NCI-H446 treated with DMSO at 0.1 percent for 48 hours (cell line): ENCODE measurements at regions not wholly inside any gene's neighbourhood (a gene's known extent, or its start where the extent isn't known, plus 50 kb on each side); places are given as distances from the start of the nearest gene placed in this dataset.

ENCODE experiments used
- DNase-seq: peaks from one replicate; lab custom pipeline; 2025; lab: John Stamatoyannopoulos, UW

- DNase-seq = no peak
Measured at GRCh38 chr5:125695996-125696655, 727.1 kb upstream of the GRAMD2B start.

GRCh38 chr5:125696762-125697161 lies 726.4 kb upstream of the GRAMD2B start:
- no peak for DNase-seq

GRCh38 chr5:125698420-125698819 lies 724.8 kb upstream of the GRAMD2B start:
- no peak for DNase-seq

- DNase-seq = no peak
Measured at GRCh38 chr5:125699860-125700259, 723.3 kb upstream of the GRAMD2B start.

GRCh38 chr5:125700380-125700861 lies 722.8 kb upstream of the GRAMD2B start:
- DNase-seq = no peak

- DNase-seq = no peak
Measured at GRCh38 chr5:125703616-125704015, 719.6 kb upstream of the GRAMD2B start.

GRCh38 chr5:125704888-125705287 lies 718.3 kb upstream of the GRAMD2B start:
- no peak for DNase-seq

GRCh38 chr5:125708583-125708982 lies 714.6 kb upstream of the GRAMD2B start:
- DNase-seq = no peak

GRCh38 chr5:125710745-125711144 lies 712.5 kb upstream of the GRAMD2B start:
- DNase-seq = no peak

GRCh38 chr5:125712397-125712796 lies 710.8 kb upstream of the GRAMD2B start:
- DNase-seq = no peak

GRCh38 chr5:125713109-125713805 lies 710.0 kb upstream of the GRAMD2B start:
- DNase-seq = no peak

GRCh38 chr5:125715216-125715615 lies 708.0 kb upstream of the GRAMD2B start:
- no peak for DNase-seq

GRCh38 chr5:125717209-125717608 lies 706.0 kb upstream of the GRAMD2B start:
- no peak for DNase-seq

GRCh38 chr5:125719681-125720347 lies 703.4 kb upstream of the GRAMD2B start:
- no peak for DNase-seq

- DNase-seq = no peak
Measured at GRCh38 chr5:125720348-125720685, 702.9 kb upstream of the GRAMD2B start.

- no peak for DNase-seq
Measured at GRCh38 chr5:125720721-125721120, 702.5 kb upstream of the GRAMD2B start.

- no peak for DNase-seq
Measured at GRCh38 chr5:125722550-125722949, 700.7 kb upstream of the GRAMD2B start.

- no peak for DNase-seq
Measured at GRCh38 chr5:125725691-125726090, 697.5 kb upstream of the GRAMD2B start.

- DNase-seq = no peak
Measured at GRCh38 chr5:125743939-125744338, 679.3 kb upstream of the GRAMD2B start.

- DNase-seq = no peak
Measured at GRCh38 chr5:125746917-125747316, 676.3 kb upstream of the GRAMD2B start.

- no peak for DNase-seq
Measured at GRCh38 chr5:125750147-125750860, 672.9 kb upstream of the GRAMD2B start.

- no peak for DNase-seq
Measured at GRCh38 chr5:125750861-125751186, 672.4 kb upstream of the GRAMD2B start.

GRCh38 chr5:125756456-125756855 lies 666.8 kb upstream of the GRAMD2B start:
- DNase-seq = no peak
